Heart left ventricle (tissue), 16 donors: ENCODE measurements at regions not wholly inside any gene's neighbourhood (a gene's known extent, or its start where the extent isn't known, plus 50 kb on each side); places are given as distances from the start of the nearest gene placed in this dataset.

Experiments
- ATAC-seq, 4 donors: fragments of 200-7000 bp; cut with Tn5 transposase; one replicate each; pipeline ENCODE4 v1.9.1; 2020 to 2022; ENCODE audit warnings: moderate library complexity in 4 of 4, mild to moderate bottlenecking in 3 of 4, moderate number of reproducible peaks in 1 of 4
- DNase-seq, 5 donors: peaks; one replicate each; pipeline ENCODE4 v3.0.0-alpha.2; 2020
- H3K27ac ChIP-seq, 12 donors: fragments of 200-600 bp; sonication (generic) in 4 of 12; one replicate each; pipeline versions ENCODE4 v1.5.0 to v1.8.0; 2016 to 2022; ENCODE audit warnings: mild to moderate bottlenecking in 2 of 12
- H3K27me3 ChIP-seq, 9 donors: fragments of 200-600 bp; sonication (generic) in 2 of 9; one replicate each; pipeline versions ENCODE4 v1.5.1 to v1.8.0; 2016 to 2022; ENCODE audit warnings: mild to moderate bottlenecking in 3 of 9
- H3K36me3 ChIP-seq, 9 donors: fragments of 200-600 bp; sonication (generic) in 2 of 9; one replicate each; pipeline versions ENCODE4 v1.5.0 to v1.8.0; 2018 to 2022; ENCODE audit warnings: mild to moderate bottlenecking in 2 of 9
- H3K4me1 ChIP-seq, 12 donors: fragments of 200-600 bp; sonication (generic) in 4 of 12; one replicate each; pipeline versions ENCODE4 v1.5.0 to v1.8.0; 2016 to 2022; ENCODE audit warnings: mild to moderate bottlenecking in 3 of 12
- H3K4me3 ChIP-seq, 12 donors: fragments of 200-600 bp; sonication (generic) in 4 of 12; one replicate each; pipeline versions ENCODE4 v1.5.0 to v1.8.0; 2017 to 2022; ENCODE audit warnings: mild to moderate bottlenecking in 9 of 12, moderate library complexity in 4 of 12
- H3K9me3 ChIP-seq, 12 donors: fragments of 200-600 bp; sonication (generic) in 4 of 12; one replicate each; pipeline versions ENCODE4 v1.5.0 to v1.8.0; 2016 to 2022; ENCODE audit warnings: mild to moderate bottlenecking in 1 of 12
- CTCF ChIP-seq, 12 donors: fragments of 200-600 bp; sonication (generic) in 4 of 12; IDR thresholded peaks; one replicate each; pipeline versions ENCODE4 v1.5.0 to v1.8.0; 2018 to 2022; ENCODE audit warnings: antibody characterized with exemption in 12 of 12, mild to moderate bottlenecking in 5 of 12
- POLR2A ChIP-seq, 2 donors: fragments of 450-650 bp; IDR thresholded peaks; one replicate each; pipeline ENCODE4 v1.6.1; 2017; ENCODE audit warnings: antibody characterized with exemption in 2 of 2, mild to moderate bottlenecking in 2 of 2, moderate library complexity in 2 of 2
- WGBS, 4 donors: extraction: QIAGEN DNeasy Blood & Tissue Kit in 2 of 4; methylation state at CpG; one replicate each; pipeline versions ENCODE4 v1.1.5 to v1.1.7; 2013 to 2018; 5-methylcytosine and 5-hydroxymethylcytosine counted together
- intact Hi-C, 10 donors: fragments of 100-400 bp; cut with DNase I; formaldehyde crosslinking; loops; one replicate each; pipeline versions ENCODE4 v1.11.1 to v1.14.2; 2022
- donor health status: ischemic (EF 13 %, LVEDD 7.1; RV severe dilation, severe dysfunction).
- donor health status: healthy with polysubstance abuse.
- donor health status: DM: no; HTN: yes; CAD: no.
- donor health status: DM: no; HTN: no; CAD: no.
- donor health status: ischemic (EF 25% LVEDD 6.9; RV normal size, moderate dysfunction).
- donor health status: ischemic (EF 25% LVEDD 5.7; RV mildly dilated, moderate dysfunction).
- donor health status: healthy.
- donor health status: DM: yes; HTN: yes; CAD: no.
- donor health status: ischemic (EF 35%, LVEDD 5.7; RV mildly dilated, moderate dysfunction).
- donor health status: nonischemic (EF 11% LVEDD 7.7; RV severe dilation, severe dysfunction).
- donor health status: DM: yes; HTN: yes; CAD: no.
- donor health status: PGD.
- donor health status: ischemic (EF 29% LVEDD 5.4; RV normal size, mild dysfunction).
- donor health status: nonischemic (EF 23%, LVEDD 6.1; RV moderate dilation, normal function).

GRCh38 chr5:3302228-3302627, 293.4 kb upstream of the IRX1 start:
- H3K4me3 ChIP-seq, result no peak overlapping the region
- intact Hi-C loops, result no loop called here
- WGBS, 4 donors, result 31 to 63% (median 33%) methylated on average over 1 of the region's 1 CpG
- peaks cover 0 to 6% (median 0%) of the 10 kb centered on the region in 9 donors for H3K27me3 ChIP-seq
- TF ChIP-seq CTCF (IDR thresholded peaks at IDR 0.05) (no peak), POLR2A (IDR thresholded peaks at IDR 0.05) (no peak)
- no peak overlapping the region for H3K27ac ChIP-seq
- no peak for DNase-seq
- H3K36me3 ChIP-seq, result no peaks in the 10 kb centered on the region
- no peaks in the 10 kb centered on the region for H3K9me3 ChIP-seq
- H3K4me1 ChIP-seq, result peaks cover 0 to 12% (median 1%) of the 10 kb centered on the region in 12 donors
- no peak for ATAC-seq

- peaks cover 0 to 13% (median 0%) of the 10 kb centered on the region in 9 donors for H3K27me3 ChIP-seq
- TF ChIP-seq POLR2A (IDR thresholded peaks at IDR 0.05) (no peak), CTCF (IDR thresholded peaks at IDR 0.05) (no peak)
- WGBS, 4 donors, result 78 to 87% (median 82%) methylated on average over 10 of the region's 10 CpGs
- H3K36me3 ChIP-seq, result no peaks in the 10 kb centered on the region
- peaks cover 0 to 12% (median 1%) of the 10 kb centered on the region in 12 donors for H3K4me1 ChIP-seq
- no peak for ATAC-seq
- DNase-seq, result no peak
- intact Hi-C loops, result no loop called here
- H3K4me3 ChIP-seq, result no peak overlapping the region
- no peak overlapping the region for H3K27ac ChIP-seq
- no peaks in the 10 kb centered on the region for H3K9me3 ChIP-seq
Observed at GRCh38 chr5:3301306-3301705, 294.3 kb upstream of the IRX1 start.

GRCh38 chr5:3300726-3301125, 294.9 kb upstream of the IRX1 start:
- intact Hi-C loops, result no loop called here
- ATAC-seq, result no peak

DNA sequence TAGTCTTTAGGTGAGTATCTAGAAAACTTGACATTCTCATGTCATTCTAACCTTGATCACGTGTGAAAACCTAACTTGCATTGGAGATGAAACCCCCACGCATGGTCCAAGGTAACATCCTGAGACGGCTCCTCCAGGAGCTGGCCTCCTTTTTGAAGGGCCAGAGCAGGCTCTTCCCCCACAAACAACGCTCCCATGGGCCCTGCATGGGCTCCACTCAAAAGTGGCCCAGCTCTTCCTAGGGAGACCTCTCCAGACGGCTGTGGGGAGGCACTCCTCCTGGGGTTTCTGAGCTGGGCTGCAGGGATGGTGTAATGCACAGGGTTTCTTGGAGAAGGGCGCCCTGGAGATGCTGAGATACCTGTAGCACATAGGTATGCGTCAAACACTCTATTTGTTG, 296.2 kb upstream of the IRX1 start:
- no peaks in the 10 kb centered on the region for H3K9me3 ChIP-seq
- peaks cover 0 to 13% (median 0%) of the 10 kb centered on the region in 9 donors for H3K27me3 ChIP-seq
- TF ChIP-seq POLR2A (IDR thresholded peaks at IDR 0.05), result no peak
- no peak for TF ChIP-seq CTCF (IDR thresholded peaks at IDR 0.05)
- 82 to 88% (median 85%) methylated on average over 7 of the region's 7 CpGs for WGBS, 4 donors
- no peak overlapping the region for H3K27ac ChIP-seq
- no peak overlapping the region for H3K4me3 ChIP-seq
- H3K4me1 ChIP-seq, result peaks cover 0 to 10% (median 1%) of the 10 kb centered on the region in 12 donors
- intact Hi-C loops, result no loop called here
- DNase-seq, result no peak
- no peak for ATAC-seq
- H3K36me3 ChIP-seq, result no peaks in the 10 kb centered on the region

More at GRCh38 chr5:3300726-3301125, 294.9 kb upstream of the IRX1 start:
- no peak for DNase-seq
- WGBS, 4 donors, result 75 to 85% (median 82%) methylated on average over 13 of the region's 13 CpGs
- TF ChIP-seq POLR2A (IDR thresholded peaks at IDR 0.05) (no peak), CTCF (IDR thresholded peaks at IDR 0.05) (no peak)
- no peaks in the 10 kb centered on the region for H3K9me3 ChIP-seq
- peaks cover 0 to 13% (median 0%) of the 10 kb centered on the region in 9 donors for H3K27me3 ChIP-seq
- H3K27ac ChIP-seq, result no peak overlapping the region
- H3K4me1 ChIP-seq, result peaks cover 0 to 12% (median 1%) of the 10 kb centered on the region in 12 donors
- no peak overlapping the region for H3K4me3 ChIP-seq
- H3K36me3 ChIP-seq, result no peaks in the 10 kb centered on the region
